GF-D8 (cell line): ENCODE measurements at regions not wholly inside any gene's neighbourhood (a gene's known extent, or its start where the extent isn't known, plus 50 kb on each side); places are given as distances from the start of the nearest gene placed in this dataset.

Source experiments
- DNase-seq: peaks from one replicate; lab custom pipeline; 2025; lab: John Stamatoyannopoulos, UW

- no peak for DNase-seq
Measured at GRCh38 chr10:62745581-62745980, 58.9 kb upstream of the ADO start.

- no peak for DNase-seq
Measured at GRCh38 chr10:62746951-62747729, 57.4 kb upstream of the ADO start.

GRCh38 chr10:62748386-62748785 lies 56.1 kb upstream of the ADO start:
- no peak for DNase-seq

GRCh38 chr10:62749093-62749683 lies 55.3 kb upstream of the ADO start:
- no peak for DNase-seq
